H9 (cell line): ENCODE measurements at regions not wholly inside any gene's neighbourhood (a gene's known extent, or its start where the extent isn't known, plus 50 kb on each side); places are given as distances from the start of the nearest gene placed in this dataset.

ENCODE experiments used
- DNase-seq: peaks from one replicate; pipeline ENCODE4 v3.0.0-alpha.2; 2017
- H2AFZ ChIP-seq: one replicate; pipeline ENCODE4 v1.6.1; 2013; ENCODE audit warnings: mild to moderate bottlenecking, low read length, control low read depth, moderate library complexity
- H2AK5ac ChIP-seq: 2 replicates; pipeline ENCODE4 v1.6.1; 2013; ENCODE audit warnings: low read length, control low read depth, mixed read lengths; ENCODE audit not compliant: insufficient read length
- H2BK120ac ChIP-seq: one replicate; pipeline ENCODE4 v1.6.1; 2013; ENCODE audit warnings: low read depth, mild to moderate bottlenecking, low read length, control low read depth, inconsistent platforms; ENCODE audit not compliant: poor library complexity, severe bottlenecking
- H2BK12ac ChIP-seq: 2 replicates; pipeline ENCODE4 v1.6.1; 2013; ENCODE audit warnings: low read length, control low read depth, mixed read lengths, low read depth; ENCODE audit not compliant: insufficient read length
- H2BK15ac ChIP-seq: 2 replicates; pipeline ENCODE4 v1.6.1; 2013; ENCODE audit warnings: low read depth, low read length, control low read depth
- H2BK20ac ChIP-seq: one replicate; pipeline ENCODE4 v1.6.1; 2013; ENCODE audit warnings: low read depth, mild to moderate bottlenecking, low read length, control low read depth, inconsistent platforms; ENCODE audit not compliant: poor library complexity, severe bottlenecking
- H2BK5ac ChIP-seq: 2 replicates; pipeline ENCODE4 v1.6.1; 2013; ENCODE audit warnings: low read length, control low read depth, mixed read lengths; ENCODE audit not compliant: insufficient read length
- H3K14ac ChIP-seq: 2 replicates; pipeline ENCODE4 v1.6.1; 2013; ENCODE audit warnings: low read length, control low read depth; ENCODE audit not compliant: insufficient read depth
- H3K18ac ChIP-seq: 2 replicates; pipeline ENCODE4 v1.6.1; 2013; ENCODE audit warnings: low read depth, mild to moderate bottlenecking, mixed read lengths, low read length, control low read depth; ENCODE audit not compliant: insufficient read length
- H3K23ac ChIP-seq: 2 replicates; pipeline ENCODE4 v1.6.1; 2013; ENCODE audit warnings: low read length, control low read depth, mixed read lengths, low read depth; ENCODE audit not compliant: insufficient read length
- H3K23me2 ChIP-seq: 2 replicates; pipeline ENCODE4 v1.6.1; 2013; ENCODE audit warnings: low read depth, mild to moderate bottlenecking, mixed read lengths, low read length, control low read depth; ENCODE audit not compliant: insufficient read length, poor library complexity, severe bottlenecking
- H3K27ac ChIP-seq: 2 replicates; pipeline ENCODE4 v1.5.1; 2013; ENCODE audit warnings: low read length, control low read depth, mixed read lengths, low read depth; ENCODE audit not compliant: insufficient read length
- H3K27me3 ChIP-seq: 2 replicates; pipeline ENCODE4 v1.6.1; 2013; ENCODE audit warnings: low read length, control low read depth, inconsistent platforms; ENCODE audit not compliant: insufficient read depth
- H3K4ac ChIP-seq: 2 replicates; pipeline ENCODE4 v1.6.1; 2013; ENCODE audit warnings: low read depth, mild to moderate bottlenecking, control low read depth, inconsistent platforms, low read length, moderate library complexity
- H3K4me1 ChIP-seq: 2 replicates; pipeline ENCODE4 v1.6.1; 2013; ENCODE audit warnings: low read length, control low read depth, inconsistent platforms; ENCODE audit not compliant: insufficient read depth
- H3K4me2 ChIP-seq: 2 replicates; pipeline ENCODE4 v1.6.1; 2013; ENCODE audit warnings: low read length, control low read depth, mixed read lengths; ENCODE audit not compliant: insufficient read length, insufficient read depth
- H3K56ac ChIP-seq: 2 replicates; pipeline ENCODE4 v1.6.1; 2013; ENCODE audit warnings: low read depth, mild to moderate bottlenecking, mixed read lengths, low read length, control low read depth; ENCODE audit not compliant: insufficient read length
- H3K79me1 ChIP-seq: 2 replicates; pipeline ENCODE4 v1.6.1; 2013; ENCODE audit warnings: low read depth, mild to moderate bottlenecking, moderate library complexity, low read length, control low read depth, inconsistent platforms; ENCODE audit not compliant: insufficient read depth, poor library complexity, severe bottlenecking
- H3K79me2 ChIP-seq: 2 replicates; pipeline ENCODE4 v1.6.1; 2013; ENCODE audit warnings: low read length, control low read depth, inconsistent platforms; ENCODE audit not compliant: insufficient read depth
- H3K9ac ChIP-seq: 2 replicates; pipeline ENCODE4 v1.6.1; 2013; ENCODE audit warnings: low read length, control low read depth, mixed read lengths; ENCODE audit not compliant: insufficient read length; ENCODE audit errors: extremely low read depth
- H3K9me3 ChIP-seq: one replicate; pipeline ENCODE4 v1.6.1; 2013; ENCODE audit warnings: low read depth, low read length, inconsistent platforms; ENCODE audit not compliant: control insufficient read depth
- H3T11ph ChIP-seq: one replicate; pipeline ENCODE4 v1.6.1; 2013; ENCODE audit warnings: mild to moderate bottlenecking, low read length, control low read depth, inconsistent platforms
- H4K20me1 ChIP-seq: one replicate; pipeline ENCODE4 v1.6.1; 2013; ENCODE audit not compliant: control insufficient read depth, insufficient read length, insufficient read depth
- H4K5ac ChIP-seq: 2 replicates; pipeline ENCODE4 v1.6.1; 2013; ENCODE audit warnings: low read depth, mild to moderate bottlenecking, mixed read lengths, low read length, control low read depth; ENCODE audit not compliant: insufficient read length
- H4K8ac ChIP-seq: replicated peaks from 2 replicates; pipeline ENCODE4 v1.6.1; 2013; ENCODE audit warnings: low read length, control low read depth, mixed read lengths, low read depth; ENCODE audit not compliant: insufficient read length
- H4K91ac ChIP-seq: 2 replicates; pipeline ENCODE4 v1.6.1; 2013; ENCODE audit warnings: low read depth, mild to moderate bottlenecking, moderate library complexity, mixed read lengths, low read length, control low read depth; ENCODE audit not compliant: insufficient read length
- H3K27ac Mint-ChIP-seq, 3 experiments: 2 replicates in 2 of 3; 3 replicates in 1 of 3; pipeline ENCODE4 v1.8.0; 2020 to 2021; ENCODE audit warnings: mixed read lengths in 3 of 3, mild to moderate bottlenecking in 1 of 3, moderate library complexity in 1 of 3
- H3K27me3 Mint-ChIP-seq: 2 replicates; pipeline ENCODE4 v1.8.0; 2021; ENCODE audit warnings: low read depth, mild to moderate bottlenecking, moderate library complexity, mixed read lengths
- H3K36me3 Mint-ChIP-seq, 3 experiments: 2 replicates in 2 of 3; 3 replicates in 1 of 3; pipeline ENCODE4 v1.8.0; 2020 to 2021; ENCODE audit warnings: low read depth in 3 of 3, mixed read lengths in 3 of 3; ENCODE audit not compliant: insufficient read depth in 1 of 3
- H3K4me1 Mint-ChIP-seq, 2 experiments: 2 replicates each; pipeline ENCODE4 v1.8.0; 2020; ENCODE audit warnings: mixed read lengths in 2 of 2
- H3K4me3 Mint-ChIP-seq, 2 experiments: 2 replicates in 1 of 2; 3 replicates in 1 of 2; pipeline ENCODE4 v1.8.0; 2020 to 2021; ENCODE audit warnings: mild to moderate bottlenecking in 2 of 2, mixed read lengths in 2 of 2, moderate library complexity in 1 of 2
- H3K9me3 Mint-ChIP-seq, 2 experiments: 2 replicates in 1 of 2; 3 replicates in 1 of 2; pipeline ENCODE4 v1.8.0; 2020; ENCODE audit warnings: mild to moderate bottlenecking in 2 of 2, mixed read lengths in 2 of 2, moderate library complexity in 1 of 2
- CTCF ChIP-seq: fragments of 200-600 bp; sonication (generic); conservative IDR thresholded peaks from 3 replicates; pipeline ENCODE4 v1.8.0; 2021; ENCODE audit warnings: antibody characterized with exemption, mild to moderate bottlenecking
- WGBS: extraction: QIAGEN DNeasy Blood & Tissue Kit; methylation state at CpG from one replicate; pipeline ENCODE4 v1.1.7; 2013; ENCODE audit warnings: missing lambda C conversion rate, low lambda C conversion rate, mixed read lengths; ENCODE audit not compliant: insufficient read length; ENCODE audit errors: extremely low coverage; 5-methylcytosine and 5-hydroxymethylcytosine counted together

- no peaks in the 10 kb centered on the region for H3K79me1 ChIP-seq
Measured at GRCh38 chr14:43155258-43155657, 1351.8 kb downstream of the FSCB start.

More at GRCh38 chr14:43155258-43155657, 1351.8 kb downstream of the FSCB start:
- Histone ChIP-seq H3K4me1 (no peaks in the 10 kb centered on the region), H3K79me2 (no peaks in the 10 kb centered on the region), H2BK5ac (no peak overlapping the region), H3K23me2 (no peaks in the 10 kb centered on the region), H2BK20ac (no peak overlapping the region), H2AK5ac (no peak overlapping the region), H3K23ac (no peak overlapping the region), H3K9ac (no peak overlapping the region), H2BK12ac (no peak overlapping the region), H3K4ac (no peak overlapping the region), H4K20me1 (no peaks in the 10 kb centered on the region), H3K14ac (no peak overlapping the region), H4K91ac (no peak overlapping the region), H2BK120ac (no peak overlapping the region), H3K18ac (no peak overlapping the region), H2BK15ac (no peak overlapping the region), H3K9me3 (no peaks in the 10 kb centered on the region), H4K5ac (no peak overlapping the region), H3K56ac (no peak overlapping the region), H3T11ph (no peak overlapping the region), H2AFZ (no peak overlapping the region), H3K27ac (no peak overlapping the region), H3K4me2 (no peak overlapping the region), H3K27me3 (no peaks in the 10 kb centered on the region), H4K8ac (no peak overlapping the region)
- no peak for DNase-seq
- Mint-ChIP-seq H3K4me3 (no peak overlapping the region), H3K36me3 (no peaks in the 10 kb centered on the region), H3K9me3 (no peaks in the 10 kb centered on the region), H3K4me1 (no peaks in the 10 kb centered on the region), H3K27me3 (no peaks in the 10 kb centered on the region), H3K27ac (no peak overlapping the region)
- no peak for TF ChIP-seq CTCF
- no CpG with 5 or more reads among the region's 1 CpG for WGBS
